ENCODE measurements at regions not wholly inside any gene's neighbourhood (a gene's known extent, or its start where the extent isn't known, plus 50 kb on each side); places are given as distances from the start of the nearest gene placed in this dataset.

DNA sequence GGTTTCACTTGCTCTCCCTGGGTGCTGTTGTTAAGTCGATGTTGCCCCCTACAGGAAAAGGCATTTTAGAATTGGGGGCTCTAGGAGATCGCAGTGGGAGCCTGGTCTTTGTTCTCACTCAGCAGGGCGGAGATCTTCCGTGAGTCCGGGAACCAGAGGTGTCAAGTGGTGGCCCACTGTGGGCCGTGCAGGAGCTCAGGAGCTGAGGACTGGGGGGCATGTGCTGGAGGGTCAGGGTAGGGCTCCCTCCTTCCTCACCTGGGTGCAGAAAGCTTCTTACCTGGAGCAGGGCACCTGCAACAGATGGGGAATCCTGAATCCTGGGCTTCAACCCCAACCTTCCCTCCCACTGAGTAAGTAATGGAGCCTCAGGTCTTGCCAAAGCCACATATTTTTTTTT, 392.7 kb downstream of the NPHP4 start:
- ChIA-PET POLR2A (no interaction called here), CTCF (interaction anchor here (0.7 kb wide), 1 partner anchor 33 kb away, joined by 3 read pairs; no protein-coding TSS in a partner anchor)
- no peak for DNase-seq (ENCODE audit: extremely low spot score)
- TF ChIP-seq CTBP1 (IDR thresholded peaks at IDR 0.05; ENCODE audit: borderline replicate concordance) (no peak), ELF4 (IDR thresholded peaks at IDR 0.05) (no peak), L3MBTL2 (conservative IDR thresholded peaks at IDR 0.05) (no peak), BHLHE40 (IDR thresholded peaks at IDR 0.05; ENCODE audit: borderline replicate concordance) (no peak), ARNT (IDR thresholded peaks at IDR 0.05) (no peak), HDGF (IDR thresholded peaks at IDR 0.05; ENCODE audit: borderline replicate concordance) (no peak), NFRKB (IDR thresholded peaks at IDR 0.05) (no peak), ZNF384 (IDR thresholded peaks at IDR 0.05) (no peak), FOXM1 (IDR thresholded peaks at IDR 0.05; ENCODE audit: borderline replicate concordance) (no peak), TARDBP (IDR thresholded peaks at IDR 0.05) (no peak)
- TF ChIP-seq, protein P1, sequence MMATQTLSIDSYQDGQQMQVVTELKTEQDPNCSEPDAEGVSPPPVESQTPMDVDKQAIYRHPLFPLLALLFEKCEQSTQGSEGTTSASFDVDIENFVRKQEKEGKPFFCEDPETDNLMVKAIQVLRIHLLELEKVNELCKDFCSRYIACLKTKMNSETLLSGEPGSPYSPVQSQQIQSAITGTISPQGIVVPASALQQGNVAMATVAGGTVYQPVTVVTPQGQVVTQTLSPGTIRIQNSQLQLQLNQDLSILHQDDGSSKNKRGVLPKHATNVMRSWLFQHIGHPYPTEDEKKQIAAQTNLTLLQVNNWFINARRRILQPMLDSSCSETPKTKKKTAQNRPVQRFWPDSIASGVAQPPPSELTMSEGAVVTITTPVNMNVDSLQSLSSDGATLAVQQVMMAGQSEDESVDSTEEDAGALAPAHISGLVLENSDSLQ (IDR thresholded peaks at IDR 0.05), result no peak

DNA sequence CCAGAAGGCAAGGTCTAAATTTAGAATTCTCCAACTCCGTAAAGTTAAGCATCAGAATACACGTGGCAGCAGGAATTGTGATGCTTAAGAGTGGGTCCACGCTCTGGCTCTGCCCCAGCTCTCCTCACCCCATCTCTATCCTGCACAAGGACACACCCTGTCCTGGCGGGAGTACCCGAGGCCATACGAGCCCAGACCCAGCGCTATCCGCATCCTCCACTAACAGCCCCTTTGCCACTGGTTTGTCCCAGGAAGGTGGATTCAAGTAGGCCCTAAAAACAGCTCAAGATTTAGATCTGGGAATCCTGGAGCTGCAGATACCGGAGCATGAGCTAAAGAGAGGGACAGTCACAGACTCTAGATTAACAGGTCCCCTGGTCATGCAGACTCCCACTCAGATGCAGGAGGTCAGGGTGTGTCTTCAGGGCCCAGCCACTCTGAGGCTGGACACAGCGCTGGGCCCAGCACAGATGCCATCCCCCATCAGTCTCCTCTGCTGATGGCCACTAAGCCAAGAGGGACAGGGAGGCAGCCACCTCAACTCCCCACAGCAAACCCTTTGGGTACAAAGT, 393.3 kb downstream of the NPHP4 start:
- TF ChIP-seq FOXA1 (IDR thresholded peaks at IDR 0.05) (no peak), CTBP1 (IDR thresholded peaks at IDR 0.05; ENCODE audit: borderline replicate concordance) (no peak), ELF4 (IDR thresholded peaks at IDR 0.05) (no peak), ARNT (IDR thresholded peaks at IDR 0.05) (no peak), SUZ12 (IDR thresholded peaks at IDR 0.05) (no peak), FOXK2 (IDR thresholded peaks at IDR 0.05) (no peak), L3MBTL2 (conservative IDR thresholded peaks at IDR 0.05) (no peak), LEF1 (IDR thresholded peaks at IDR 0.05; ENCODE audit: borderline replicate concordance) (no peak)
- TF ChIP-seq, protein P1 (IDR thresholded peaks at IDR 0.05), result no peak
- no peak for DNase-seq (ENCODE audit: extremely low spot score)
- POLR2A ChIA-PET, result no interaction called here
- CTCF ChIA-PET, result no interaction called here

DNA sequence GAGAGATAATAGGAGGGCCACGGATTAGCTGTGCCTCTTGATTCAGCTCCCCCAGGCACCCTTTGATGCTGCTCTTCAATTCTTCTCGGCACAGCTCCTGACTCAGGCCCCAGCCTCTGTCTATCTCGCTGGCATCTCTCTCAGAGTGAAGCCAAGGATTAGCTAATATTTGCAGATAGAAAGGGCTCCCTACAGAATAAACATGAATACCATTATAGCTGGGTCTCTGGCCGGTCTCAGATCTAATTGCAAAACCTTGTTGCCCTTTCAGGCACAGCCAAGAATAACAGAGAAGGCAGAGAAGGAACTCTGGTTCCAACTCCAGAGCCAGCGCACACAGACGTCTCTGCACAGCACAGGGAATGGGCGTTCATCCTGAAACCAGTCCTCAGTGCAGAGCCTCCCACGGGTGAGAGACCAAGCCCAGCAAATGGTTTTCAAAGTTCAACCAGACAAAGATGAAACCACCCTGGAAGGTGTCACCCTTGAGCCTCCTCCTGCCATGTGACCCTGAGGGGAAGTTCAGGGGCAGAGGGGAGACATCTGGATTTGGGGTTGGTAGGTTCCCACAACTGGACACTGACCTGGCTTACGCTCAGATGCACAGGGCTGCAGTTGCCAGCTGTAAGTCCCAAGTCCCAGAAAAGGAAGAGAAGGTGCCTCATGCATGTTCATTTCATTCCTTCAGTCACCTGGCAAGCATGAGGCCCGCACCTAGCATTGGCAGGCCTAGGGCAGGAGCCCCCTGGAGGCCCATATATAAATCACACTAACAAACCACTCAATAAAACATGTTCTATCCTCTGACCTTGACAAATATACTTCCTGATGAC, 394.0 kb downstream of the NPHP4 start:
- no peak for DNase-seq (ENCODE audit: extremely low spot score)
- TF ChIP-seq CTBP1 (IDR thresholded peaks at IDR 0.05; ENCODE audit: borderline replicate concordance) (no peak), SP1 (IDR thresholded peaks at IDR 0.05) (no peak), FOXA1 (IDR thresholded peaks at IDR 0.05) (no peak), L3MBTL2 (conservative IDR thresholded peaks at IDR 0.05) (no peak), FOXK2 (IDR thresholded peaks at IDR 0.05) (no peak), FOXM1 (IDR thresholded peaks at IDR 0.05; ENCODE audit: borderline replicate concordance) (no peak), ARNT (IDR thresholded peaks at IDR 0.05) (no peak), NFRKB (IDR thresholded peaks at IDR 0.05) (no peak), BHLHE40 (IDR thresholded peaks at IDR 0.05; ENCODE audit: borderline replicate concordance) (no peak), ZNF384 (IDR thresholded peaks at IDR 0.05) (no peak), SUZ12 (IDR thresholded peaks at IDR 0.05) (no peak), HDGF (IDR thresholded peaks at IDR 0.05; ENCODE audit: borderline replicate concordance) (no peak), LEF1 (IDR thresholded peaks at IDR 0.05; ENCODE audit: borderline replicate concordance) (no peak), TARDBP (IDR thresholded peaks at IDR 0.05) (no peak)
- TF ChIP-seq, protein P1 (IDR thresholded peaks at IDR 0.05), result no peak
- POLR2A ChIA-PET, result no interaction called here
- CTCF ChIA-PET, result no interaction called here

DNA sequence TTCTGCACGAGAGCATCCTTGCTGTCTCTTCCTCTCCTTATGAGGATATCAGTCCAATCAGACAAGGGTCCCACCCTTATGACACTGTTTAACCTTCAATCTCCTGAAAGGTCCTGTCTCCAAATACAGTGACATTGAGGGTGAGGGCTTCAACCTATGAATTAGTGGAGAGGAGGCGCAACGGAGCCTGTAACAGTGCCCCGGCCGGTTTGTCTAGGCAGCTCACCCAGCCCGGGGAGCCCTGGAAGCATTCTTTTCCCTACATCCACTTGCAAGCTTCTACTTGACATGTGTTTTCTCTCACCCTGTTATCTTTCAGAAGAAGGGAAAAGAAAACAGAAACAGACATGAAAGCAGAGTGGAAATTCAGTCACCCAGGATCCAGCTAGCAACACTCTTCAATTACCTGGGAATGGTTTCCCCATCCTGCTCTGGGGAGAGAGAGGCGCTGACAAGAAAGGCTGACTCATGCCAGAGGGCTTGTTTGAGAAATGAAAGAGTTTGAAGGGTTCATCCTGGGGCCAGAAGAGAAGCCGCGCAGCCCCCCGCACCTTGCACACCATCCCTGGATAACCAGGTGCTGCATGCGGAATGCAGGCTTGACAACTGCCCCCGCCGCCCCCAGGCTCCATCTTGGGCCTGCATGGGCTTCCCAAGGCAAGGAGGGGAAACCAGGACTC, 394.9 kb downstream of the NPHP4 start:
- DNase-seq (ENCODE audit: extremely low spot score), result no peak
- ChIA-PET CTCF (no interaction called here), POLR2A (no interaction called here)
- TF ChIP-seq CTBP1 (IDR thresholded peaks at IDR 0.05; ENCODE audit: borderline replicate concordance) (no peak), LEF1 (IDR thresholded peaks at IDR 0.05; ENCODE audit: borderline replicate concordance) (no peak), ARNT (IDR thresholded peaks at IDR 0.05) (no peak), TARDBP (IDR thresholded peaks at IDR 0.05) (no peak), FOXM1 (IDR thresholded peaks at IDR 0.05; ENCODE audit: borderline replicate concordance) (no peak), ZNF384 (IDR thresholded peaks at IDR 0.05) (no peak), ELF4 (IDR thresholded peaks at IDR 0.05) (no peak), FOXK2 (IDR thresholded peaks at IDR 0.05) (no peak), BHLHE40 (IDR thresholded peaks at IDR 0.05; ENCODE audit: borderline replicate concordance) (no peak), L3MBTL2 (conservative IDR thresholded peaks at IDR 0.05) (no peak), SP1 (IDR thresholded peaks at IDR 0.05) (no peak), HDGF (IDR thresholded peaks at IDR 0.05; ENCODE audit: borderline replicate concordance) (no peak), FOXA1 (IDR thresholded peaks at IDR 0.05) (no peak)

DNA sequence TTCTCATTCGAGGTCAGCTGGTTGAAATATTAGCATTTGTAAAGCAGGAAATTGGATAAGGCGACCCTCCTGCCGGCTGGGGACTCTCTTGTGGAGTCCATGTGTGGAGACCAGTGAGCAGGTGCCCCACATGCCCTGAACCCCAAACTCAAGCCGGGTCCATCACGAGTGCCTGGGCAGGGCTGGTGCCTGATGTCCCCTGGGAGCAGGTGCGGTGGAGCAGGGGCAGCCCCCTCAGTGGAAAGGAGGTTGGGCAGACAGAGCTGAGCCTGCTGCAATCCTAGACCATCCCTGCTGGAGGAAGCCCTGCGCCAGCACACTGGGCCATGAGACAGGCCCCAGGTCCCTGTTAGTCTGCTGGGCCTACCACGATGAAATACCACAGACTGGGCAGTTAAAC, 395.6 kb downstream of the NPHP4 start:
- POLR2A ChIA-PET, result no interaction called here
- no peak for TF ChIP-seq BHLHE40 (IDR thresholded peaks at IDR 0.05; ENCODE audit: borderline replicate concordance)
- TF ChIP-seq LEF1 (IDR thresholded peaks at IDR 0.05; ENCODE audit: borderline replicate concordance), result no peak
- TF ChIP-seq HDGF (IDR thresholded peaks at IDR 0.05; ENCODE audit: borderline replicate concordance), result no peak
- no peak for TF ChIP-seq FOXA1 (IDR thresholded peaks at IDR 0.05)
- no peak for TF ChIP-seq ELF4 (IDR thresholded peaks at IDR 0.05)
- no peak for TF ChIP-seq FOXM1 (IDR thresholded peaks at IDR 0.05; ENCODE audit: borderline replicate concordance)
- TF ChIP-seq, protein P1 (IDR thresholded peaks at IDR 0.05), result no peak
- no peak for TF ChIP-seq CTBP1 (IDR thresholded peaks at IDR 0.05; ENCODE audit: borderline replicate concordance)
- TF ChIP-seq FOXK2 (IDR thresholded peaks at IDR 0.05), result no peak
- DNase-seq (ENCODE audit: extremely low spot score), result no peak
- CTCF ChIA-PET, result no interaction called here

All from HEK293T (cell line).